GM23248 (cell line): ENCODE measurements at regions not wholly inside any gene's neighbourhood (a gene's known extent, or its start where the extent isn't known, plus 50 kb on each side); places are given as distances from the start of the nearest gene placed in this dataset.

ENCODE experiments used
- DNase-seq: peaks from one replicate; pipeline ENCODE4 v3.0.0-alpha.2; 2015
- H2AFZ ChIP-seq: fragments of 200-600 bp; sonication (generic); 2 replicates; pipeline ENCODE4 v1.6.1; 2016; ENCODE audit warnings: antibody characterized with exemption
- H3F3A ChIP-seq: fragments of 200-600 bp; sonication (generic); 2 replicates; pipeline ENCODE4 v1.6.1; 2016; ENCODE audit warnings: mild to moderate bottlenecking, antibody characterized with exemption, mixed run types; ENCODE audit not compliant: insufficient read depth
- H3K27ac ChIP-seq: fragments of 200-600 bp; sonication (generic); 2 replicates; pipeline ENCODE4 v1.5.1; 2016; ENCODE audit warnings: mild to moderate bottlenecking
- H3K27me3 ChIP-seq: fragments of 200-600 bp; sonication (generic); replicated peaks from 2 replicates; pipeline ENCODE4 v1.6.1; 2016; ENCODE audit warnings: mild to moderate bottlenecking; ENCODE audit not compliant: insufficient read depth
- H3K36me3 ChIP-seq: fragments of 200-600 bp; sonication (generic); 2 replicates; pipeline ENCODE4 v1.6.1; 2016; ENCODE audit warnings: low read depth, mild to moderate bottlenecking
- H3K4me1 ChIP-seq: fragments of 200-600 bp; sonication (generic); 2 replicates; pipeline ENCODE4 v1.6.1; 2016; ENCODE audit warnings: mild to moderate bottlenecking; ENCODE audit not compliant: insufficient read depth
- H3K4me2 ChIP-seq: fragments of 200-600 bp; sonication (generic); one replicate; pipeline ENCODE4 v1.6.1; 2016; ENCODE audit warnings: mild to moderate bottlenecking; ENCODE audit not compliant: unreplicated experiment
- H3K4me3 ChIP-seq: fragments of 200-600 bp; sonication (generic); 2 replicates; pipeline ENCODE4 v1.5.1; 2016; ENCODE audit warnings: mild to moderate bottlenecking
- H3K79me2 ChIP-seq: fragments of 200-600 bp; sonication (generic); 2 replicates; pipeline ENCODE4 v1.6.1; 2016; ENCODE audit warnings: mild to moderate bottlenecking; ENCODE audit not compliant: insufficient read depth
- H3K9ac ChIP-seq: fragments of 200-600 bp; sonication (generic); 2 replicates; pipeline ENCODE4 v1.6.1; 2016; ENCODE audit warnings: mild to moderate bottlenecking
- H3K9me2 ChIP-seq: fragments of 200-600 bp; sonication (generic); 2 replicates; pipeline ENCODE4 v1.6.1; 2016; ENCODE audit warnings: mixed run types, mild to moderate bottlenecking, moderate library complexity; ENCODE audit not compliant: insufficient read depth
- H3K9me3 ChIP-seq: fragments of 200-600 bp; sonication (generic); one replicate; pipeline ENCODE4 v1.6.1; 2017; ENCODE audit warnings: low read depth
- H4K20me1 ChIP-seq: fragments of 200-600 bp; sonication (generic); 2 replicates; pipeline ENCODE4 v1.6.0; 2016; ENCODE audit not compliant: insufficient read depth
- EZH2 ChIP-seq: fragments of 200-600 bp; sonication (generic); IDR thresholded peaks from 2 replicates; pipeline ENCODE4 v1.6.1; 2018; ENCODE audit warnings: antibody characterized with exemption, mild to moderate bottlenecking; ENCODE audit not compliant: insufficient read depth, poor library complexity, severe bottlenecking
- EZH2phosphoT487 ChIP-seq: fragments of 200-600 bp; sonication (generic); IDR thresholded peaks from 2 replicates; pipeline ENCODE4 v1.6.1; 2018; ENCODE audit warnings: antibody characterized with exemption, moderate library complexity, mild to moderate bottlenecking, low read depth; ENCODE audit not compliant: insufficient read depth
- WGBS, 2 experiments: methylation state at CpG; one replicate each; pipeline ENCODE4 v1.1.6; 2015 to 2017; ENCODE audit warnings: low lambda C conversion rate in 2 of 2, low coverage in 1 of 2; ENCODE audit errors: missing lambda C conversion rate in 2 of 2; 5-methylcytosine and 5-hydroxymethylcytosine counted together
- in situ Hi-C: fragments of 300-500 bp; cut with MboI; formaldehyde crosslinking; loops from 2 replicates; pipeline ENCODE4 v1.15.0; 2020

GRCh38 chr11:87967459-87967858, 207.8 kb downstream of the RAB38 start:
- H3K4me1 ChIP-seq: no peaks in the 10 kb centered on the region
- H4K20me1 ChIP-seq: no peaks in the 10 kb centered on the region
- no peak overlapping the region for H3K27ac ChIP-seq
- no peak for DNase-seq
- H2AFZ ChIP-seq: no peak overlapping the region
- H3K4me3 ChIP-seq: no peak overlapping the region
- H3K36me3 ChIP-seq: no peaks in the 10 kb centered on the region
- H3K4me2 ChIP-seq: no peak overlapping the region
- no peaks in the 10 kb centered on the region for H3K27me3 ChIP-seq
- WGBS, 2 experiments: 7 to 15% methylated on average over 1 of the region's 1 CpG
- TF ChIP-seq EZH2: no peak
- no peak for TF ChIP-seq EZH2phosphoT487
- H3K9ac ChIP-seq: no peak overlapping the region
- no peaks in the 10 kb centered on the region for H3K79me2 ChIP-seq
- no peaks in the 10 kb centered on the region for H3K9me3 ChIP-seq
- H3F3A ChIP-seq: no peaks in the 10 kb centered on the region
- in situ Hi-C loops: no loop called here
- no peaks in the 10 kb centered on the region for H3K9me2 ChIP-seq

GRCh38 chr11:87966694-87967093, 208.5 kb downstream of the RAB38 start:
- Histone ChIP-seq H2AFZ (no peak overlapping the region), H3K4me2 (no peak overlapping the region), H3K9me2 (no peaks in the 10 kb centered on the region), H3K27ac (no peak overlapping the region), H3K9ac (no peak overlapping the region), H4K20me1 (no peaks in the 10 kb centered on the region), H3K4me1 (no peaks in the 10 kb centered on the region), H3K36me3 (no peaks in the 10 kb centered on the region), H3F3A (no peaks in the 10 kb centered on the region), H3K27me3 (no peaks in the 10 kb centered on the region; the same call in 1 of the 2 replicates), H3K9me3 (no peaks in the 10 kb centered on the region), H3K4me3 (no peak overlapping the region), H3K79me2 (no peaks in the 10 kb centered on the region)
- DNase-seq: no peak
- TF ChIP-seq EZH2 (no peak), EZH2phosphoT487 (no peak)
- 0 to 3% methylated on average over 1 of the region's 1 CpG for WGBS, 2 experiments
- in situ Hi-C loops: no loop called here

GRCh38 chr11:87966216-87966615, 209.0 kb downstream of the RAB38 start:
- H2AFZ ChIP-seq: no peak overlapping the region
- no peaks in the 10 kb centered on the region for H3K9me2 ChIP-seq
- H3K4me2 ChIP-seq: no peak overlapping the region
- H3F3A ChIP-seq: no peaks in the 10 kb centered on the region
- no peaks in the 10 kb centered on the region; the same call in 1 of the 2 replicates for H3K27me3 ChIP-seq
- H4K20me1 ChIP-seq: no peaks in the 10 kb centered on the region
- H3K79me2 ChIP-seq: no peaks in the 10 kb centered on the region
- H3K36me3 ChIP-seq: no peaks in the 10 kb centered on the region
- in situ Hi-C loops: no loop called here
- no peak for DNase-seq
- no peak overlapping the region for H3K4me3 ChIP-seq
- no peaks in the 10 kb centered on the region for H3K9me3 ChIP-seq
- no peak overlapping the region for H3K9ac ChIP-seq
- H3K27ac ChIP-seq: no peak overlapping the region
- TF ChIP-seq EZH2 (no peak), EZH2phosphoT487 (no peak)
- no peaks in the 10 kb centered on the region for H3K4me1 ChIP-seq

- H3K4me1 ChIP-seq: no peaks in the 10 kb centered on the region
- in situ Hi-C loops: no loop called here
Observed at GRCh38 chr11:87961606-87962005, 213.6 kb downstream of the RAB38 start.

GRCh38 chr11:87957961-87958360, 217.3 kb downstream of the RAB38 start:
- 74 to 76% methylated on average over 4 of the region's 4 CpGs for WGBS, 2 experiments
- H3K79me2 ChIP-seq: no peaks in the 10 kb centered on the region
- no peaks in the 10 kb centered on the region for H3K9me2 ChIP-seq
- no peak overlapping the region for H2AFZ ChIP-seq
- H3K36me3 ChIP-seq: no peaks in the 10 kb centered on the region
- H4K20me1 ChIP-seq: no peaks in the 10 kb centered on the region
- H3K9ac ChIP-seq: no peak overlapping the region
- no peak overlapping the region for H3K4me3 ChIP-seq
- H3F3A ChIP-seq: no peaks in the 10 kb centered on the region
- no peaks in the 10 kb centered on the region for H3K4me1 ChIP-seq
- TF ChIP-seq EZH2phosphoT487: no peak
- no peak for TF ChIP-seq EZH2
- no peaks in the 10 kb centered on the region; the same call in 1 of the 2 replicates for H3K27me3 ChIP-seq
- no peak overlapping the region for H3K4me2 ChIP-seq
- in situ Hi-C loops: no loop called here
- no peaks in the 10 kb centered on the region for H3K9me3 ChIP-seq
- H3K27ac ChIP-seq: no peak overlapping the region
- DNase-seq: no peak

More at GRCh38 chr11:87961606-87962005, 213.6 kb downstream of the RAB38 start:
- Histone ChIP-seq H3K9me2 (no peaks in the 10 kb centered on the region), H3K9ac (no peak overlapping the region), H3K4me2 (no peak overlapping the region), H3K79me2 (no peaks in the 10 kb centered on the region), H3K36me3 (no peaks in the 10 kb centered on the region), H3K9me3 (no peaks in the 10 kb centered on the region), H3K4me3 (no peak overlapping the region), H2AFZ (no peak overlapping the region), H4K20me1 (no peaks in the 10 kb centered on the region), H3F3A (no peaks in the 10 kb centered on the region), H3K27me3 (no peaks in the 10 kb centered on the region; the same call in 1 of the 2 replicates), H3K27ac (no peak overlapping the region)
- DNase-seq: no peak
- TF ChIP-seq EZH2phosphoT487 (no peak), EZH2 (no peak)
- 4% methylated on average over 1 of the region's 1 CpG for WGBS, 2 experiments
